Stimulated activated CD4-positive, alpha-beta T cell treated with anti-CD3 and anti-CD28 coated beads, Interleukin-4, amount 100 ng/mL, for 24 hours (primary cell): ENCODE measurements at regions not wholly inside any gene's neighbourhood (a gene's known extent, or its start where the extent isn't known, plus 50 kb on each side); places are given as distances from the start of the nearest gene placed in this dataset.
"Not testable (repeated sequence)": the region's sequence is repeated elsewhere in the genome, so short reads cannot be mapped to it uniquely, and the experiment has no call there.

Experiments used
- DNase-seq: peaks from one replicate; pipeline ENCODE4 v3.0.0-alpha.2; 2020

DNA sequence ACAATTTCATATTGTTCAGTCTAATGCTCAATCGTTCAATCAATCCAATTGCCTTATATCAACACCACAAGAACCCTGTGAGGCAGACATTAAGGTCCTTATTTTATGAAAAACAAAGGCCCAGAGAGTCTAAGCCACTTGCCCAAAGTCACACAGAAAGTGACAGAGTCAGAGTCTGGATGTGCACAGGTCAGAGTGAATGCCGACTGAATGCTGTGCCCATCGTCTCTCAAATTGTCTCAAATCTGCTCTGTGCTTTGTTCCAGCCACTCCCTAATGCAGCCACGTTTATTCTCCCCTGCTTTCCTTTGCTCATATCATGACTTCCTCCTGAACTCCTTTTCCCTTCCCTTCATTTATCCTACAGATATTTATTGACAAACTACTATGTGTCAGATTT lies 558.3 kb downstream of the MATN1 start:
- DNase-seq, result no peak

DNA sequence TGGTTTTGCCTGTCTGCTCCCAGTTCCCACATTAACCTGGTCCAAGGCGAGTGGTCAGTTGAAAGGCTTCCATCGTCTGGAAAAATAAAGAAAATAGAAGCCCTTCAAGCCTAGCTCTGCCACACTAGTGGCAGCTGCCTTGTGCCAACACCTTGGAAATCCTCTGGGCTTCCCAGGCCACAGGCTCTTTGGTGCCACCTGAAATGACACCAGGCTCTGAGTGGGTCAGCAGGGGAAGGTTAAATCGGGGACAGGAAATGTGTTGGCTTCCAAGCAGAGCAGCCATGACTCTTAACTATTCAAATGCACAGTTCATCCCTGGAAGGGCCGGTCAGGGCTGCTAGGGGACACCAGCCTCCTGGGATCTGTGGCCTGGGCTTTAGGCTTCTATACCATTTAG lies 558.7 kb downstream of the MATN1 start:
- no peak for DNase-seq

DNA sequence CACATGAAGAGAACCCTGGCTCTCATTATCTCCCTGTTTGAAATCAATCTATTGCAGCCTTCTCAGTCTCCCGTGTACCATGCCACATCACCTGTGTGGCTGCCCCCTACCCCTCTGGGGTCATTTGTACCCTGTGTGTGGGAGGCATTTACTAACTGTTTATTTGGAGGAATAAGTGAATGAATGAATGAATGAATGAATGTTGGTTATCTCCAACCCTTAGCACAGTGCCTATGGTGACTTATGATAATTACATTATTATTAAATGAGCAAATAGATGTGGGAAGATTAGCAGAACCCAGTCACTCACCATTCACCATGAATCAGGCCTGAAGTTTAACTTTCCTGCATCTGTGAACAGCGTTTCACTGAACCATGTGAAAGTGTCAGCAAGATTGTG lies 560.8 kb downstream of the MATN1 start:
- DNase-seq, result no peak

DNA sequence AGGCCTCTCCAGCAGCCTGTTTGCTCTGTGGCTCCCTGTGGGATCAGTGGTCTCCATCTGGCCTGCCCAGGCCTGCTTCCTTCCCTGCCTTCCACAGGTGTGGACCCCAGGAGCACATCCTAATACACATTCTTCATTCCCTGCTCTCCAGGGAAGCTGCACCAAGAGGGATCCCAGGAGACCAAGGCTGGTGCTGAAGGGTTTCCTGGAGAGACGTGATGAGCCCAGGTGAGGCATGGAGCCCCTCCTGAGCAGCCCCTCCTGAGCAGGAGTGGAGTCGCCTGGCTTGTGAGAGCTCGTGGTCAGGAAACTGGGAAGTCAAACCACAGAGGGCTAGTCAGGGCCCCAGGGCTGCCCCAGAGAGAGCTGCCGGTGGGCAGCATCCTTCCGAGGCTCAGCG lies 561.4 kb downstream of the MATN1 start:
- no peak for DNase-seq

DNA sequence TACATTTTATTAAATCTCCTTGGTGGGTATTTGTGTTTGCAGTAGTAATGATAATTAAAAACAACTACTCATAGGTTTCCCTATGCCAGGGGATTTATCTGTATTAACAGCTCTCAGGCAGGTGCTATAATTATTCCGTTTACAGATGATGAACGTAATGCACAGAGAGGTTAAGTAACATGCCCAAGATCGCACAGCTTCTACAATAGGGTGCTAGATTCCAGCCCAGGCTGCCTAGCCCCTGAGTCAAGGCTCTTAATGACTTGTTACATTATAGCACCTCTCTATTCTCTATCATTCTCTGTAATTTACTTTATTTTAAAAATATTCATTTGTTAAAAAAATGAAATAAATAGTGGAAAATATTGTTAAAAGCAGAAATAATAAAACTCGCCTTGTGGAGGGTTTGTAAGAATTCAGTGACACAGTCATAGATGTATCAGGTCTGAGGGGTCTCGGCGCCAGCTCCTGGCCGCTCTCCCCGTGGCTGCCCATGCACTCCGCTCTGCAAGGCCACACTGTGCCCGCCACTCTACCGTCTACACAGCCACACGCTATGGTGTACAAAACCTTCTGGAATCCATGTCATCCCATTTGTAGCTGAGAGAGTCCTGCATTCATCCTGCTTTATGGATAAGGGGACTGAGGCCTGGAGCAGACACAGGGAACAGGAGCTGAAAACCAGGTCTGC lies 562.2 kb downstream of the MATN1 start:
- DNase-seq, result no peak

DNA sequence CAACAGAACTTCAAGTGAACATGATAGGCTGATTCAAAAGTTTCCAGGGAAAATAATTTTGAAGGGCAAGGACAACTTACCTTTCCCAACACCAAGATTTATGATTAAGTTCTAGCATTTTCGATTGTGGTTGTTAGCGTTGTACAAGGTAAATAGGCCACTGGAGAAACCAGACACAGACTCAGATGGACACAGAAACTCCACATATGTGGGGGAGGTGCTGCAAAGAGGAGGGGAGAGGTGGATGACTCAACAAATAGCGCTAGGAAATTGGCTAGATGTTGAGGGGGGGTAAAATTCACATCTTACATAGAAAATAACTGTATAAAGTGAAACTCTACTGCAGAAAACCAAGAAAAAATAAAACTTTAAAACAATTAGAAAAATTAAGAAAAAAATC lies 564.4 kb downstream of the MATN1 start:
- DNase-seq, result no peak

DNA sequence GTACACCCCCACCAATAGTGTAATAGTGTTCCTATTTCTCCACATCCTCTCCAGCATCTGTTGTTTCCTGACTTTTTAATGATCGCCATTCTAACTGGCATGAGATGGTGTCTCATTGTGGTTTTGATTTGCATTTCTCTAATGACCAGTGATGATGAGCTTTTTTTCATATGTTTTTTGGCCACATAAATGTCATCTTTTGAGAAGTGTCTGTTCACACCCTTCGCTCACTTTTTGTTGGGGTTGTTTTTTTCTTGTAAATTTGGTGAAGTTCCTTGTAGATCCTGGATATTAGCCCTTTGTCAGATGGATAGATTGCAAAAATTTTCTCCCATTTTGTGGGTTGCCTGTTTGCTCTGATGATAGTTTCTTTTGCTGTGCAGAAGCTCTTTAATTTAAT lies 567.7 kb downstream of the MATN1 start:
- not testable (repeated sequence) for DNase-seq

DNA sequence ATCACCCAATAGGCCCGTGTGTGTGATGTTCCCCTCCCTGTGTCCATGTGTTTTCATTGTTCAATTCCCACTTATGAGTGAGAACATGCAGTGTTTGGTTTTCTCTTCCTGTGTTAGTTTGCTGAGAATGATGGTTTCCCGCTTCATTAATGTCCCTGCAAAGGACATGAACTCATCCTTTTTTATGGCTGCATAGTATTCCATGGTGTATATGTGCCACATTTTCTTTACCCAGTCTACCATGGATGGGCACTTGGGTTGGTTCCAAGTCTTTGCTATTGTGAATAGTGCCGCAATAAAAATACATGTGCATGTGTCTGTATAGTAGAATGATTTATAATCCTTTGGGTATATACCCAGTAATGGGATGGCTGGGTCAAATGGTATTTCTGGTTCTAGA lies 568.1 kb downstream of the MATN1 start:
- DNase-seq, result not testable (repeated sequence)

DNA sequence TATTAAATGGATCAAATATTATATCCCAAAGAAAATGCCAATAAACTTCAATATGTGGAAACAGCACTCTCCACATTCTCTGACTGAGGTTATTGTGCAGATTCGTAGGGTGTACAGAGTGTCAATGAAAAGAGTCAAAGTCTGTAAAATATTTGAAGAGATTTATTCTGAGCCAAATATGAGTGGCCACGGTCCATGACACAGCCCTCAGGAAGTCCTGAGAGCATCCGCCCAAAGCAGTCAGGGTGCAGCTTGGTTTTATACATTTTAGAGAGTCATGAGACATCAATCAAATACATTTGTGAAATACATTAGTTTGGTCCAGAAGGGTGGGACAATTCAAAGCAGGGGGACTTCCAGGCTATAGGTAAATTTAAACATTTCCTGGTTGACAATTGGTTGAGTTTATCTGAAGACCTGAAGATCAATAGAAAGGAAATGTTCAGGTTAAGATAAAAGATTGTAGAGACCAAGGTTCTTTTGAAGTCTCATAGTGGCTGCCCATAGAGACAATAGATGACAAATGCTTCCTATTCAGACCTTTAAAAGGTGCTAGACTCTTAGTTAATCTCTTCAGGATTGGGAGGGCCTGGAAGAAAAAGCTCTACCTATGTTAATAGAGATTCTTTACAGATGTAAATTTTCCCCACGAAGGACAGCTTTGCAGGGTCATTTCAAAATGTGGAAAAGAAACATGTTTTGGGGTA lies 569.5 kb downstream of the MATN1 start:
- no peak for DNase-seq

DNA sequence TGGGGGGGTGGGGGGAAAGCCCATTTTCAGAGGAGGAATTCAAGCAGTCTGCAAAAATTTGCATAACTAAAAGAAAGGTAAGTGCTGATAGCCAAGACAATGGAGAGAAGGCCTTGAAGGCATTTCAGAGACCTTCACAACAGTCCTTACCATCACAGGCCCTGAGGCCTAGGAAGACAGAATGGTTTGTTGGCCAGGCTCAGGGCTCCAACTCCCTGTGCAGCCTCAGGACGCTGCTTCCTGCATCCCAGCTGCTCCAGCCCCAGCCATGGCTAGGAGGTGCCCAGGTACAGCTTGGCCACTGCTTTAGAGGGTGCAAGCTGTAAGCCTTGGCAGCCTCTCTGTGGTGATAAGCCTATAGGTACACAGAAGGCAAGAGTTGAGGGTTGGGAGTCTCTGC lies 571.6 kb downstream of the MATN1 start:
- DNase-seq, result no peak

DNA sequence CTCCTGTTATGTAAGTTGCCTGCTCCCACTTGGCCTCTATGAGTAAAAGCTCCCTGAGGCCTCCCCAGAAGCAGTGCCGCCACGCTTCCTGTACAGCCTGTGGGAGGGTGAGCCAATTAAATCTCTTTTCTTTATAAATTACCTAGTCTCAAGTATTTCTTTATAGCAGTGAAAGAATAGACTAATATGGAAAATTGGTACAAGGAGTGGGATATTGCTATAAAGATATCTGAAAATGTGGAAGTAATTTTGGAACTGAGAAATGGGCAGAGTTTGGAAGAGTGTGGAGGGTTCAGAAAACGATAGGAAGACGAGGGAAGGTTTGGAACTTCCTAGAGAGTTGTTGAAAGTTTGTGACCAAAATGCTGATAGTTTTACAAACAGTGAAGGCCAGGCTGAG lies 572.3 kb downstream of the MATN1 start:
- DNase-seq, result no peak

DNA sequence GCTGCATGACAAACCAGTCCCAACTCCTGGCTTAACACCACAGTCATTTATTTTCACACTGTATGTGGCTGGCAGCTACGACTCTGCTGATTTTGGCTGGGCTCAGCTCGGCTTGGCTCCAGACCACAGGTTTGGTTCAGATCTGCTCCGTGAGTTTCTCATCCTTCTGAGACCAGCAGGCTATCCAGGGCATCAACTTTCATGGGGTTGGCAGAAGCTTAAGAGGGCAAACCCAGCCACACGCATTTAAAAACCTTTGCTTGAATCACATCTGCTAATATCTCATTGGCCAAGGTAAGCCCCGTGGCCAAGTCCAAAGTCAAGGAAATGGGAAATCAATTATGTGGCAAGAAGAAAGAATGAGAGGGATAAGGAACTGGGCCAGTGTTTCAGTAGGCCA lies 574.2 kb downstream of the MATN1 start:
- DNase-seq, result no peak

DNA sequence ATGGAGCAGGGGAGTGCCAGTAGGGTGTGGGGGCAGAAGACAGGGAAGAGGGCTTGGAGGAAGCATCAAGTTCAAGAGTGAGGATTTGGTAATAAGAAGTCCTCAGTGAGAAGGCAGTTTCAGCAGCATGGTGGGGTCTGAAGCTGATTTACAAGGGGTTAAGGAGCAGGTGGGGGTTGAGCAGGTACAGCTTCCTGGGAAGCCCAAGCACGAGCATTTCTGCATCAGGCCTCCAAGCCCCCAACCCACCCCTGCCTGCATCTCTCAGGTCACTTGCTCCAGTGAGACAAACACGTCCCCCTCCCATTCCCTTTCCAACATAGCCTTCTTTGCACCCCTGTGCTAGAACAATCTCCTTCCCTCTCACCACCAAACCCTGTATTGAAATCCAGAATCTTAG lies 574.7 kb downstream of the MATN1 start:
- no peak for DNase-seq

DNA sequence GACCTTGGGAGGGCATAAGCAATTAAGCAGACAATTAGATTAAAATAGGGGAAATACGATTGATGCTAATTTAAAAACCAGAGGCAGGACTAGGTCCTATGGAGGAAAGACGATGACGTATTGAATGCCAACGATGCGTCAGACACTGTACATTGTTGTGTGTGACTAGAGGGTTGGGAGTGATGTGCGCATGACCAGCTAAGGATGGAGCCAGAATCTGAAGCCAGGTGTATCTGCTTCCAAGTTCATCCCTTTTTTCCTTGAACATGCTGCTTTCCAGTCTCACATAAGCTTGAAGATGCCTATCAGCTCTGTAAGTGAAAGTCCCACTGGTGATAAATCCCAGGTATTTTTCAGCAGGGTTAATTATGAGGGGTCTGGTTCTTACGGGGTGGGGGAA lies 576.2 kb downstream of the MATN1 start:
- no peak for DNase-seq

DNA sequence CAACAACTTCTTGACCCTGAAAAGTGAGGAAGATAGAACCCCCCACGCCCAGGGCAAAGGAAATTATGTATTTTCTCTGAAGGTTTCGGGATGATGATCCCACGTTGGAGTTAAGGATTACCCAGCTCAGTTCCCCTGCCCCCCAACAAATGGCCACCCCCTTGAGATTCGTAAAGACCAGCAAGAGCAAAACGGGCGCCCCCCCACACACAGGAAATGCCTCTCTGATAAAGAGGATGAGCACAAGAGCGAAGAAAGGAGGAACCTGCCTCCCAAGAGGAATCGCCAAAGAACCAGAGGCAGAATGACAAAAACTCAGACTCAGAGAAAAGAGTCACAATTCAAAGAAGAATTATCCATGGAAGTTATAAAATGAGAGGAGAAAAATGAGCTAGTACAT lies 576.9 kb downstream of the MATN1 start:
- DNase-seq, result no peak

DNA sequence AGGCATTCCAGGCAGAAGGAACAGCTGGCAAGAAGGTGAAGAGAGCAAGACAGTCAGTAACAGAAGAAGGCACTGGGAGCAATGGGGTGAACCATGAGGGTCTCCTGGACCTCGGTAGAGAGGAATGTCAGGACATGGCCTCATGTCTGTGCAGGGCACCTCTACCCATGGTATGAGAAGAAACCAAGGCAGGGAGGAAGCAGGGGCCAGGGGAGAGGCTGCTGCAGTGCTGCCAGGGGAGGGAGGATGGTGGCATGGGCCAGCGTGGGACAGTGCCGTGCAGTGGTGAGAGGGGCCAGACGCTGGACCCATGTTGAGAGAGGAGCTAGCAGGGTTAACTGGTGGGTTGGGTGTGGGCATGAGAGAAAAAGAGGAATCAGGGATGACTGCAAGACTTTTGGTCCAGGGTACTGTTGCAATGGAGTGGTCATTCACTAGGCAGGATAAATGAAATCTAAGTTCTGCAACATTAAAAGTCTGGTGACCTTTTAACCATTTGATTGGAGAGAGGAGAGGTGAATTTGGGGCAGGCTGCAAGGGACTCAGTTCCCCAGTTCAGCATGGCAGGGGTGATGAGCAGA lies 577.6 kb downstream of the MATN1 start:
- no peak for DNase-seq

DNA sequence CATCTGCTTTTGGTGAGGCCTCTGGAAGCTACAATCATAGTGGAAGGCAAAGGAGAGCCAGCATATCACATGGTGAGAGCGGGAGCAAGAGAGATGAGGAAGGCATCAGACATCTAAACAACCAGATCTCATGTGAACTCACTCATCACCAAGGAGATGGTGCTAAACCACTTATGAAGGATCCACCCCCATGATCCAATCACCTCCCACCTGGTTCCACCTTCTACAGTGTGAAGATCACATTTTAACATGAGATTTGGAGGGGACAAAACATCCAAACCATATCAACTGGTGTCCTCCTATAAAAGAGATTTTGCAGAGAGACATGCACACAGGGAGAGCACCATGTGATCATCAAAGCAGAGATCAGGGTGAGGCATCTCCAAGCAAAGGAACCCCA lies 578.6 kb downstream of the MATN1 start:
- DNase-seq, result no peak

DNA sequence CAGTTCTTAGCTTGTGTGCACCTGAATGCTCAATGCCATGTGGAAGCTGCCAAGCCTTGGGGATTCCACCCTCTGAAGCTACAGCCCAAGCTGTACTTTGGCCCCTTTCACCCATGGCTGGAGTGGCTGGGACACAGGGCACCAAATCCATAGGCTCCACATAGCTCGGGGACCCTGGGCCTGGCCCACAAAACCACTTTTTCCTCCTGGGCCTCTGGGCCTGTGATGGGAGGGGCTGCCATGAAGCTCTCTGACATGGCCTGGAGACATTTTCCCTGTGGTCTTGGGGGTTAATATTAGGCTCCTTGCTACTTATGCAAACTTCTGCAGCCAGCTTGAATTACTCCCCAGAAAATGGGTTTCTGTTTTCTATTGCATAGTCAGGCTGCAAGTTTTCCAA lies 579.9 kb downstream of the MATN1 start:
- no peak for DNase-seq

DNA sequence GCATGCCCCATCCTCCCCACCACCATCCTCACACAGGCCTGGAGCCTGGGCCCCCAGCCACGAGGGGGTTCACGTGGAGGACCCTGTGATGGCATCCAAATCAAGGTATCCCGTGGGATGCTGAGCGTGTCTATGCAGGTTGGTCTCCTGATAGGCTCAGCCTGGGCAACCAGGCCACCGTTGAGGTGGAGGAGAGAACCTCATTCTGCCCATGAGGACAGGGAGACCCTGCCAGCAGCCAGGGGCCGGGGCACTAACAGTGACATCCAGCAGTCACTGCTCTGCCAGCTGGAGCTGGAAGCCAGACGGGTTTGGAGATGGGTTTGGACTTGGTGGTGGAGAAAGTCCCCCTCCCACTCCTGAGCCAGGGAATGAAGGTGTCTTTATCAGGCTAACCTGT lies 582.8 kb downstream of the MATN1 start:
- no peak for DNase-seq

DNA sequence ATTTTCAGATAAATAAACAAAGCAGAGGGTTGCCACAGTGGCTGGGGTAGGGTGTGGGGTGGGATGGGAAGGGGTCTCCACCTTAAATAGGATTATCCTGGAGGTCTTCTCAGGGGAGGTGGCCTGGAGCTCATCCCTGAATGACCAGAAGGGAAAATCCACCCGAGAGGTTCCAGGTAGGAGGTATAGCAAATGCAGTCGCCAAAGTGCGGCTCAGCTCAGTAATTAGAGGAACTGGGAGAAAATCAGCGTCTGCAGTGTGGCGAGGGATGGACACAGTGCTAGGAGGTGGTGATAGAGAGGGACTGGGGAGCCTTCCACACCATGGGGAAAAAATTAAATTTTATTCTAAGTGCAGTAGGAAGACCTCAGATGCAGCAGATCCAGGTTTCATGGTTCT lies 584.5 kb downstream of the MATN1 start:
- no peak for DNase-seq

DNA sequence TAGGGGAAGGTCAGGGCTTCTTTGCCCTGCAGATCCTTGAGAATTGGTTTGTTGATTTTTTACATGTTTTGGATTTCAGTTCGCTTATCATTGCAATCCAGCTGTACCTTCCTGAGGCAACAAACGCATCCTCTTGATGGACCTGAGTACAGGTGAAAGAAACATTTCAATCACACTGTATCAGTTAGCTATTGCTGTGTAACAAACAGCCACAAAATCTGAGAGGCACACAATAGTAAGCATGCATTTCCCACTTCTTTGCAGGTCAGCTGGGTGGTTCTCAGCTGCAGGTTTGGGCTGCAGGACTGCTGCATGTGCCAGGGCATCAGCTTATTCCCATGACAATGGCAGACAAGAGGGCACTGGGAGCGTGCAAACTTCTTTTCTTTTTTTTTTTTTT lies 586.4 kb downstream of the MATN1 start:
- no peak for DNase-seq

DNA sequence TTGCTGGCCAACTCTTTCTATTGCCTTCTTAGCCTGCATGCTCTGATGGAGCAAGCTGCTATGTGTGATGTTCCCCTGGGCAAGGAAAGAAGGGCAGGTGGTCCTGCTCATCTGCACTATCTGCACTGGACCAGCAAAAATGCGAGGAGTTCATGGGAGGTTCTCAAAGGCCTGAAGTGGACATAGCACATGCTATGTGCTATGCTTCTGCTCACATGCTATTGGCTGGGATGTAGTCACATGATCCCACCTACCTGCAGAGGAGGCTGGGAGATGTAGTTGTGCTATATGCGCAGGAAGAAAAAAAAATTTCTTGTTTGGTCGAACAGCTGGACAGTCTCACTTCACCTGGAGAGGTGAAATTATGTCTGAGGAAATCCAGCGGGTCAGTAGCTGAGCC lies 587.7 kb downstream of the MATN1 start:
- DNase-seq, result no peak

DNA sequence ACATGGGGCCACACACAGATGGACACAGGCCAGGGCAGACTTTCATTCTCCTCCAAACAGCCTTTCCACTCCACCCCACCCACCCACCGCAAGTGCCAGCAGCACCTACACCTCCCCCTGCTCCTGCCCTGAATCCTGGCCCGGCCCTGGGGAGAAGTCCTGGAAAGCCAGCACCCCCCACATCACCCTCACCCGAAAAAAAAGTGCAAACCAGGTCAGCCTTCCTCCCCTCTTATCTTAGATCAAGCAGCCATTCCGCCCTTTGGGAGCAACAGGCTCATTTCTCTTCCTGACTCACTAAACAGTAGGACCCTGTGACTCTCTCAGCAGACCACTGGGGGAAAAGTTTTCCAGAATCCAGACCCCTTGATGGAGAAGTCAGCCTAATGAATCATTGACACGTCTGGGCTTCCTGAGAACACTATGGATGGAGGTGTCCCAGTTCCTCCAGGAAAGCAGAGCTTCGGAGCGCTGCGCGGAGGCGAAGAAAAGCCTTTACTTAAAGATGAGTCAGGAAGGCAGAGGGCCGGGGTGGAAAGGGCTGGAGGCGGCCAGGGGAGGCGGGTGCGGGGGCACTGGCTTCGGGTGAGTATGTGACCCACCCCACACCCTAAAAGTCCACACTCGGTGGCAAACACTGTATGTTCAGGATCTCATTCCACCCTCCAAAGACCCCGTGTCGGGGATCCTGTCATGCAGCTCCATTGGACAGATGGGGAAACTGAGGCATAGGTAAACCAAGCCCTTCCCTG lies 588.7 kb downstream of the MATN1 start:
- no peak for DNase-seq
